Esophagus squamous epithelium (tissue), 5 donors: ENCODE measurements at regions not wholly inside any gene's neighbourhood (a gene's known extent, or its start where the extent isn't known, plus 50 kb on each side); places are given as distances from the start of the nearest gene placed in this dataset.
"Not testable (repeated sequence)": the region's sequence is repeated elsewhere in the genome, so short reads cannot be mapped to it uniquely, and the experiment has no call there.

Experiments used
- DNase-seq: peaks from one replicate; lab custom pipeline; 2025; lab: John Stamatoyannopoulos, UW
- H3K27ac ChIP-seq, 4 donors: fragments of 200-600 bp; sonication (generic); one replicate each; pipeline ENCODE4 v1.5.1; 2016 to 2019; ENCODE audit warnings: mild to moderate bottlenecking in 1 of 4
- H3K27me3 ChIP-seq, 4 donors: fragments of 200-600 bp; sonication (generic); 1 replicate in 3 of 4; 2 replicates in 1 of 4; pipeline versions ENCODE4 v1.5.1 to v1.6.0; 2017 to 2021; ENCODE audit warnings: antibody characterized with exemption in 1 of 4
- H3K36me3 ChIP-seq, 3 donors: fragments of 200-600 bp; sonication (generic); one replicate each; pipeline ENCODE4 v1.5.1; 2016 to 2019
- H3K4me1 ChIP-seq, 3 donors: fragments of 200-600 bp; sonication (generic); one replicate each; pipeline ENCODE4 v1.5.1; 2017 to 2019
- H3K4me3 ChIP-seq, 4 donors: fragments of 200-600 bp; sonication (generic); 1 replicate in 3 of 4; 2 replicates in 1 of 4; pipeline ENCODE4 v1.5.1; 2016 to 2019; ENCODE audit warnings: mild to moderate bottlenecking in 2 of 4, moderate library complexity in 1 of 4
- H3K9me3 ChIP-seq, 3 donors: fragments of 200-600 bp; sonication (generic); one replicate each; pipeline ENCODE4 v1.5.1; 2016 to 2019
- CTCF ChIP-seq, 6 experiments: fragments of 450-650 bp in 4 of 6; fragments of 200-600 bp in 2 of 6; sonication (generic) in 2 of 6; IDR thresholded peaks; one replicate each; pipeline ENCODE4 v1.5.1; 2016 to 2019; ENCODE audit warnings: antibody characterized with exemption in 6 of 6, mild to moderate bottlenecking in 4 of 6, moderate library complexity in 4 of 6
- POLR2A ChIP-seq, 4 donors: fragments of 450-650 bp; IDR thresholded peaks; one replicate each; pipeline ENCODE4 v1.6.1; 2017; ENCODE audit warnings: antibody characterized with exemption in 4 of 4, mild to moderate bottlenecking in 4 of 4, moderate library complexity in 3 of 4
- WGBS, 2 donors: methylation state at CpG; one replicate each; pipeline ENCODE4 v1.1.5; 2018; 5-methylcytosine and 5-hydroxymethylcytosine counted together
- intact Hi-C: fragments of 100-400 bp; cut with DNase I; formaldehyde crosslinking; loops from one replicate; pipeline ENCODE4 v1.15.0; 2022
- donor health status: DM: yes; HTN: yes; CAD: no.

- 95% methylated on average over 26 of the region's 56 CpGs for WGBS, 2 donors
- peaks cover 0 to 14% (median 0%) of the 10 kb centered on the region in 3 donors for H3K9me3 ChIP-seq
- intact Hi-C loops = no loop called here
- H3K4me3 ChIP-seq = no peak overlapping the region
- peaks cover 0 to 6% (median 0%) of the 10 kb centered on the region in 3 donors for H3K4me1 ChIP-seq
- no peak for DNase-seq
- no peaks in the 10 kb centered on the region for H3K36me3 ChIP-seq
- H3K27ac ChIP-seq = no peak overlapping the region
- TF ChIP-seq POLR2A (IDR thresholded peaks at IDR 0.05) (no peak), CTCF (IDR thresholded peaks at IDR 0.05) (no peak)
- H3K27me3 ChIP-seq = peaks cover 0 to 31% (median 0%) of the 10 kb centered on the region in 4 donors
Measured at GRCh38 chr2:131827481-131828163, 299.9 kb downstream of the CCDC74A start.

GRCh38 chr2:131828164-131828561 lies 300.5 kb downstream of the CCDC74A start:
- TF ChIP-seq CTCF (IDR thresholded peaks at IDR 0.05) = no peak
- TF ChIP-seq POLR2A (IDR thresholded peaks at IDR 0.05) = no peak
- Histone ChIP-seq H3K36me3 (no peaks in the 10 kb centered on the region), H3K4me1 (peaks cover 0 to 6% (median 0%) of the 10 kb centered on the region in 3 donors), H3K27me3 (peaks cover 0 to 31% (median 0%) of the 10 kb centered on the region in 4 donors), H3K4me3 (no peak overlapping the region), H3K9me3 (peaks cover 0 to 14% (median 0%) of the 10 kb centered on the region in 3 donors), H3K27ac (no peak overlapping the region)
- intact Hi-C loops = no loop called here
- WGBS, 2 donors = 100% methylated on average over 1 to 4 of the region's 38 CpGs
- DNase-seq = no peak

GRCh38 chr2:131828633-131829455 lies 301.2 kb downstream of the CCDC74A start:
- H3K27me3 ChIP-seq = peaks cover 0 to 31% (median 0%) of the 10 kb centered on the region in 4 donors
- intact Hi-C loops, H3K4me1 ChIP-seq, H3K27ac ChIP-seq, H3K4me3 ChIP-seq, DNase-seq, H3K36me3 ChIP-seq: not testable (repeated sequence)
- WGBS, 2 donors = 90 to 96% methylated on average over 14 to 22 of the region's 72 CpGs
- H3K9me3 ChIP-seq = peaks cover 0 to 14% (median 0%) of the 10 kb centered on the region in 3 donors

DNA sequence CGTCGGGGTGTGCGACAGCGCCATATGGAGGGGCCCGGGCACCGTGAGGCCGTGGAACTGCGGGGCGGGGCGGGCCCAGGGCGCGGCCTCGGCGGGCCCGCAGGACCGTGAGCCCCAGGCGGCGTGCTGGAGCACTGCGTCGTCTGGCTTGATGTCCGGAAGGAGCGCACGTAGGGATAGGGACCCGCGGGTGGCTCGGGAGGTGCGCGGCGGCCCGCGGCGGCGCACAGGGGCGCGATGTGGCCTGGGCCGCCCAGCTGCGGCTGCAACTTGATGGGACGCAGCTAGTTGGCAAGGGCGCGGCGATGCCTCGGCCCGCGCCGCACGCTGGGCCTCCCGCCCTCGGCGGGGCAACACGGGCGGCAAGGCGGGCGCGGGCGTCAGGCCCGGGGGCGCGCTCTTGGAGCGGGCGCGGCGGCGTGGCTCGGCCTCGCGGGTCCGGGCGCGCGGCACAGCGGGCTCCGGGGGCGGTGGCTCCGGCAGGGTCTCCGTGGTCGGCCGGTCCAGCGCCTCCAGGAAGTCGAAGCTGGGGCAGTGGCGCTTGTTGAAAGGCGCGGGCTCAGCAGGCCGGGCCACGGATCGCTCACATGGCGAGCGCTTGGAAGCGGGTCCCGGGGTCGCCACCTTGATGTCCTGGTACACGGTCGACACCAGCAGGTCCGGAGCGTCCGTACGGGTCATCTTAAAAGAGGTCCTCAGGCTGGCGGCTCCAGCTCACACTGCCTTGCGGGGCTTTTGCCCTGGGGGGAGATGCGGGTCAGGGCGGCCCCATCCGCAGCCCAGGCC lies 302.0 kb downstream of the CCDC74A start:
- H3K9me3 ChIP-seq = peaks cover 0 to 14% (median 0%) of the 10 kb centered on the region in 3 donors
- H3K4me1 ChIP-seq, intact Hi-C loops, H3K27ac ChIP-seq, H3K36me3 ChIP-seq, DNase-seq, H3K4me3 ChIP-seq: not testable (repeated sequence)
- peaks cover 0 to 31% (median 0%) of the 10 kb centered on the region in 4 donors for H3K27me3 ChIP-seq
- WGBS, 2 donors = 80% methylated on average over 1 of the region's 101 CpGs; no CpG with 5 or more reads in 1 of the 2 donors

- H3K4me1 ChIP-seq, intact Hi-C loops, H3K27ac ChIP-seq, DNase-seq, H3K4me3 ChIP-seq, H3K36me3 ChIP-seq: not testable (repeated sequence)
- H3K9me3 ChIP-seq = peaks cover 0 to 14% (median 0%) of the 10 kb centered on the region in 3 donors
- peaks cover 0 to 31% (median 0%) of the 10 kb centered on the region in 4 donors for H3K27me3 ChIP-seq
- no CpG with 5 or more reads among the region's 45 CpGs for WGBS, 2 donors
Measured at GRCh38 chr2:131830242-131830945, 302.7 kb downstream of the CCDC74A start.

GRCh38 chr2:131830946-131831310 lies 303.2 kb downstream of the CCDC74A start:
- DNase-seq, H3K4me3 ChIP-seq, H3K36me3 ChIP-seq, H3K27ac ChIP-seq, intact Hi-C loops, H3K4me1 ChIP-seq: not testable (repeated sequence)
- H3K27me3 ChIP-seq = peaks cover 0 to 31% (median 0%) of the 10 kb centered on the region in 4 donors
- WGBS, 2 donors = no CpG with 5 or more reads among the region's 10 CpGs
- peaks cover 0 to 14% (median 0%) of the 10 kb centered on the region in 3 donors for H3K9me3 ChIP-seq

- Histone ChIP-seq H3K27me3 (peaks cover 0 to 31% (median 0%) of the 10 kb centered on the region in 4 donors), H3K9me3 (peaks cover 0 to 14% (median 0%) of the 10 kb centered on the region in 3 donors)
- H3K36me3 ChIP-seq, intact Hi-C loops, H3K4me1 ChIP-seq, H3K27ac ChIP-seq, DNase-seq, H3K4me3 ChIP-seq: not testable (repeated sequence)
- 60 to 80% methylated on average over 1 of the region's 25 CpGs for WGBS, 2 donors
Measured at GRCh38 chr2:131831450-131832208, 303.9 kb downstream of the CCDC74A start.

DNA sequence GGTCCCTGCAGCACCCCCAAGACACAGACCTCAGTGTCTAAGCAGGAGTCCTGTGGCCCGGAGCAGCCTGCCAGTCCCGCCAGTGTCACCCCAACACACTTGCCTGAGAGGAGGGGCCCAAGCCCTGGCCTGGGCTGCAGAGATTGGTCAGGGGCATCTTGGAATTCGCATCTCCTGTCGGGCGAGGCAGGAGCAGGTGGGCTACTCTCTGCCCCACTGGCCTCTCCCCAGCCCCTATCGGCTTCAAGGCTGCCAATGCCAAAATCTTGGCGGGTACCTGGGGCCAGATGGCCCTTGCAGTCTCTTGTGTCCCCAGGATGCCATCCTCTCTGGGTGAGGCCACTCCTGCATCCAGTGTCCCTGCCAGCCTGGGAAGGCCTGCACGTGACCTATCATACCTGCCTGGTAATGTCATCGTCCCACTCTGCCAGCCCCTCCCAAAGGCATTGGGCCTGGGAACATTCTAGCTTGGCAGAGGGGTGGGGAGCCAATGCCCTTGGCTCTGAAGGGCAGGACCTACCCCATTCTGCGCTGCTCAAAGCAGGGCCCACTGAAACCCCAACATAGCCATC lies 304.6 kb downstream of the CCDC74A start:
- DNase-seq, H3K36me3 ChIP-seq, H3K4me1 ChIP-seq, H3K4me3 ChIP-seq, intact Hi-C loops, H3K27ac ChIP-seq: not testable (repeated sequence)
- peaks cover 0 to 14% (median 0%) of the 10 kb centered on the region in 3 donors for H3K9me3 ChIP-seq
- H3K27me3 ChIP-seq = peaks cover 0 to 31% (median 0%) of the 10 kb centered on the region in 4 donors
- WGBS, 2 donors = no CpG with 5 or more reads among the region's 10 CpGs

DNA sequence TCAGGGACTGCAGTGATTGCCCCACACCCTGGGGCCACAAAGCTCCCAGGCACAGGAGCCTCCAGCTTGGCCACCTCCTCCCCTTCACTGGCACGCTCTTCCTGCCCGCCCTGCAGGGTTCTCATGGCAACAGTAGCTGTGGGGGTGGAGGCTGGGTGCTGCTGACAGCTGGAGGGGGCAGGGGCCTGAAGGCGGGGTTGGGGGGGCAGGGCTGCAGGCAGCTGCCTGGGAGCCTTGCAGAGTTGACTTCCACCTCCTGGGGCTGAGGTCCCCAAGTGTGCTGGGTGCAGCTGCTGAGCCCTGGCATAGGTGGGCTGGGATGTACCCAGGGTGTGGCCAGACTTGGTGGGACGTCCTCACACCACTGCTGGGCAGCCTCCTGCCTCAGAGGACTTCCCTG lies 305.2 kb downstream of the CCDC74A start:
- H3K4me1 ChIP-seq, DNase-seq, H3K4me3 ChIP-seq, H3K27ac ChIP-seq, intact Hi-C loops, H3K36me3 ChIP-seq: not testable (repeated sequence)
- peaks cover 0 to 14% (median 0%) of the 10 kb centered on the region in 3 donors for H3K9me3 ChIP-seq
- WGBS, 2 donors = no CpG with 5 or more reads among the region's 4 CpGs
- H3K27me3 ChIP-seq = peaks cover 0 to 31% (median 0%) of the 10 kb centered on the region in 4 donors
